Tibial artery (tissue), 4 donors: ENCODE measurements at regions not wholly inside any gene's neighbourhood (a gene's known extent, or its start where the extent isn't known, plus 50 kb on each side); places are given as distances from the start of the nearest gene placed in this dataset.

ENCODE experiments used
- DNase-seq, 2 donors: peaks; one replicate each; pipeline ENCODE4 v3.0.0-alpha.2; 2019
- H3K27ac ChIP-seq, 2 donors: fragments of 200-600 bp; sonication (generic) in 1 of 2; 1 replicate in 1 of 2; 2 replicates in 1 of 2; pipeline ENCODE4 v1.5.1; 2018 to 2019; ENCODE audit warnings: mild to moderate bottlenecking in 1 of 2
- H3K27me3 ChIP-seq, 2 donors: fragments of 200-600 bp; sonication (generic) in 1 of 2; one replicate each; pipeline versions ENCODE4 v1.5.1 to v1.6.0; 2016 to 2019
- H3K36me3 ChIP-seq, 3 donors: fragments of 200-600 bp; sonication (generic) in 2 of 3; one replicate each; pipeline ENCODE4 v1.5.1; 2016 to 2019; ENCODE audit warnings: mild to moderate bottlenecking in 2 of 3
- H3K4me1 ChIP-seq, 4 donors: fragments of 200-600 bp; sonication (generic) in 2 of 4; 1 replicate in 3 of 4; 2 replicates in 1 of 4; pipeline ENCODE4 v1.5.1; 2016 to 2019
- H3K4me3 ChIP-seq, 2 donors: fragments of 200-600 bp; sonication (generic) in 1 of 2; 1 replicate in 1 of 2; 2 replicates in 1 of 2; pipeline ENCODE4 v1.5.1; 2018 to 2019; ENCODE audit warnings: mild to moderate bottlenecking in 2 of 2
- H3K9me3 ChIP-seq, 3 donors: fragments of 200-600 bp; sonication (generic) in 1 of 3; one replicate each; pipeline ENCODE4 v1.5.1; 2016 to 2019
- intact Hi-C: fragments of 100-400 bp; cut with DNase I; formaldehyde crosslinking; loops from one replicate; pipeline ENCODE4 v1.15.0; 2023; ENCODE audit warnings: low total_unique reads
- TF ChIP-seq, protein P1 (sequence below), 2 experiments: fragments of 200-600 bp in 1 of 2; fragments of 450-650 bp in 1 of 2; IDR thresholded peaks; one replicate each; pipeline ENCODE4 v1.5.1; 2017 to 2019; ENCODE audit warnings: antibody characterized with exemption in 2 of 2, mild to moderate bottlenecking in 1 of 2, moderate library complexity in 1 of 2

DNA sequence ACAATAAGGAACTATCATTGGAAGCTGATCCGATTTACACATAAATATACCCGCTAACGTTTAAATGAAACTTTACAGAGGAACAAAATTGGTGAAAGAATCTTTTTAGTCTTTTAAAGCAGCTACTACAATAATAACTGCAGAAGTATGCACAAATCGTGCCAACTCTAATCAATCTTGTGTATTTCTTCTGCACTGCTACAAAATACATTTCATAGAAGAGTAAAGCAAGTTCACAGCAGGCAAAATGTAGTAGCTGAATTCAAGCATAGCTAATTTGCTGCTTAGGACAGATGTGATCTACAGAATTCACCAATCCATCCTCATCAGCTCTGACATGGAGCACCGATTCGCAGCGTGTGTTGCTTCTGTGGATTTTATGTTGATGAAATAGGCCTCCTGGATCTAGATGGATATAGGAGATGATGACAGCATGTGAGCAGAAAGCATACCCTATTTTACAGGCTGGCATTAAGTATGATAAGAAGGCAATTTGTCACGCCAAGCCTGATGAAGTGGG, 367.3 kb upstream of the FGF13 start:
- no peak for DNase-seq
- H3K27ac ChIP-seq = no peak overlapping the region
- H3K9me3 ChIP-seq = no peaks in the 10 kb centered on the region
- intact Hi-C loops = no loop called here
- H3K36me3 ChIP-seq = no peaks in the 10 kb centered on the region
- no peaks in the 10 kb centered on the region for H3K4me1 ChIP-seq
- H3K4me3 ChIP-seq = no peak overlapping the region
- no peaks in the 10 kb centered on the region for H3K27me3 ChIP-seq
- TF ChIP-seq, protein P1, sequence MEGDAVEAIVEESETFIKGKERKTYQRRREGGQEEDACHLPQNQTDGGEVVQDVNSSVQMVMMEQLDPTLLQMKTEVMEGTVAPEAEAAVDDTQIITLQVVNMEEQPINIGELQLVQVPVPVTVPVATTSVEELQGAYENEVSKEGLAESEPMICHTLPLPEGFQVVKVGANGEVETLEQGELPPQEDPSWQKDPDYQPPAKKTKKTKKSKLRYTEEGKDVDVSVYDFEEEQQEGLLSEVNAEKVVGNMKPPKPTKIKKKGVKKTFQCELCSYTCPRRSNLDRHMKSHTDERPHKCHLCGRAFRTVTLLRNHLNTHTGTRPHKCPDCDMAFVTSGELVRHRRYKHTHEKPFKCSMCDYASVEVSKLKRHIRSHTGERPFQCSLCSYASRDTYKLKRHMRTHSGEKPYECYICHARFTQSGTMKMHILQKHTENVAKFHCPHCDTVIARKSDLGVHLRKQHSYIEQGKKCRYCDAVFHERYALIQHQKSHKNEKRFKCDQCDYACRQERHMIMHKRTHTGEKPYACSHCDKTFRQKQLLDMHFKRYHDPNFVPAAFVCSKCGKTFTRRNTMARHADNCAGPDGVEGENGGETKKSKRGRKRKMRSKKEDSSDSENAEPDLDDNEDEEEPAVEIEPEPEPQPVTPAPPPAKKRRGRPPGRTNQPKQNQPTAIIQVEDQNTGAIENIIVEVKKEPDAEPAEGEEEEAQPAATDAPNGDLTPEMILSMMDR (IDR thresholded peaks at IDR 0.05) = no peak

DNA sequence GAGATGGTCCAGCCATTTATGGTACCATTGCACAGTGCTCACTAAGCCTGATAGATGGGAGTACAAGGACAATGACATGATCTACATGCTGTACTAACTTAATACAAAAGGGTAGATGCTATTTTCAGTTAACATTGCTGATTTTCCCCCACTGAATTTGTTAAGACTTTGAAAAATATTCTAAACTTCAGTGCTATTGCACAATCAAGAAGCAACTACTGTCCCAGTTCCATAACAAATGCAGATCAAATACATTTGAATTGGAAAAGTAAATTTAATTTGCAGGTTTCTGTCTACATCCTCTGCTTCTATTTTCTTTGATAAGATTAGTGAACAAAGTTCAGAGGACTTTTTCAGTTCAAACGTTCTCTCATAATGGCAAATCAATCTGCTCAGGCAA, 366.8 kb upstream of the FGF13 start:
- Histone ChIP-seq H3K27me3 (no peaks in the 10 kb centered on the region), H3K9me3 (no peaks in the 10 kb centered on the region), H3K27ac (no peak overlapping the region), H3K4me1 (no peaks in the 10 kb centered on the region), H3K4me3 (no peak overlapping the region), H3K36me3 (no peaks in the 10 kb centered on the region)
- intact Hi-C loops = no loop called here
- TF ChIP-seq, protein P1 (IDR thresholded peaks at IDR 0.05) = no peak
- DNase-seq = no peak

DNA sequence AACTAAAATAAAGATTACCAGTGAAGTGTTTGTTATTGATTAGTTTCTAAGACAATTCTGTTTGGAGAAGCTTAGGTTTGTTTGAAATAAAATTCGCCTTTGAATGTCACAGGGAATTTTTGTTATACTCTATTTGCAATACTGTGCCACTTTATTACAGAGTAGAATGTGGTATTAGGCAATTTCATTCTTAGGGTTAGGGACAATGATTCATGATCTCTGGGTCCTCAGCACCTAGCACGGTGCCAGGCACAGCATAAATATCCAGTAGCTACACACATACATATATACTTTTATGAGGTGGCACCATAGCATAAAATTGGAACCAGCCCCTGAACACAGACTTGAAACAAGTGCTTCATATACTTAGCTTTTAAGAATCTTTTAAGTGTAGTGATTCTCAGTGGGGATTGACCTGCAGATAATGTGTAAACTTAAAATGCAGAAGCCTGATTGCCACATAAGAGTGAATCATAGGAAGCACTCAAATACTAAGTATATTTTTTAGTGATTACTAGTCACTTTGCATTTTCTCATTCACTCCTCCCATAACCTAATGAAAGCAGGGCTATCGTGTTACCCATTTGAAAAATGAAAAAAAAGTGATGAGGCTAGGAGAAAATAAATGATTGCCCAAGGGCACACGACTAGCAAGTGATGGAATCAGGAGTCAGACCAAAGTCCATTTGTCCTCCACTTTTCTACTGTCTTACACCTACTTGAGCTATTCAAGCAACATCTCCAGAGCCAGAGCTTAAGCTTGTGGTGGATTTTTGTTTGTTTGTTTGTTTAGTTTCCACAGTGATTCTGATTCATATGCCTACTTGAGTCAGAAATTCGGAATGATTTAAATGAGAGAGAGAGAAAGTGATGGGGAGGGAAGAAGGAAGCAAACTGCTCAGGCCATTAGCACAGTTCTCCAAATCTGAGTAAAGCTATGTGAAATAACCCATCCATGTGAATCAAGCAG, 366.0 kb upstream of the FGF13 start:
- TF ChIP-seq, protein P1 (IDR thresholded peaks at IDR 0.05) = no peak

DNA sequence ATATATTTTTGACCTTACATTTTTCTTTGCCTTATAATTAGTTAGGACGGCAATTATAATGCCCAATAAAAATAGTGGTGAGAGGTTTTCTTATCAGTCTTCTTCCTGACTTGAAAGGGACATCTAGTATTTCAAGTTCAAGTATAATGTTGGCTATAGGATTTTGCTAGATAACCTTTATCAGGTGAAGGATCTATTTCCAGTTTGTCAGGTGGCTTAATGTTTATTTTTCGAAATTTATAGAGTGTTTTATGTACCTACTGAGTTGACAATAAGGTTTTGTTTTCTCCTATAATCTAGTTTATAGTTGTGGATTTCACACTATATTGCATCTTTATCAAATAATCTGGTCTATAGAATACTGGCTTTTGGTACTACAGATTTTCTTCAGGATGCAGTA, 351.8 kb upstream of the FGF13 start:
- no peaks in the 10 kb centered on the region for H3K36me3 ChIP-seq
- TF ChIP-seq, protein P1 (IDR thresholded peaks at IDR 0.05) = no peak
- H3K4me3 ChIP-seq = no peak overlapping the region
- DNase-seq = no peak
- no peaks in the 10 kb centered on the region for H3K27me3 ChIP-seq
- no peaks in the 10 kb centered on the region for H3K4me1 ChIP-seq
- no peak overlapping the region for H3K27ac ChIP-seq
- intact Hi-C loops = no loop called here
- H3K9me3 ChIP-seq = no peaks in the 10 kb centered on the region

More for the DNA sequence above, 366.0 kb upstream of the FGF13 start:
- Histone ChIP-seq H3K27ac (no peak overlapping the region), H3K4me3 (no peak overlapping the region), H3K27me3 (no peaks in the 10 kb centered on the region), H3K4me1 (no peaks in the 10 kb centered on the region), H3K36me3 (no peaks in the 10 kb centered on the region), H3K9me3 (no peaks in the 10 kb centered on the region)
- intact Hi-C loops = no loop called here
- DNase-seq = no peak

DNA sequence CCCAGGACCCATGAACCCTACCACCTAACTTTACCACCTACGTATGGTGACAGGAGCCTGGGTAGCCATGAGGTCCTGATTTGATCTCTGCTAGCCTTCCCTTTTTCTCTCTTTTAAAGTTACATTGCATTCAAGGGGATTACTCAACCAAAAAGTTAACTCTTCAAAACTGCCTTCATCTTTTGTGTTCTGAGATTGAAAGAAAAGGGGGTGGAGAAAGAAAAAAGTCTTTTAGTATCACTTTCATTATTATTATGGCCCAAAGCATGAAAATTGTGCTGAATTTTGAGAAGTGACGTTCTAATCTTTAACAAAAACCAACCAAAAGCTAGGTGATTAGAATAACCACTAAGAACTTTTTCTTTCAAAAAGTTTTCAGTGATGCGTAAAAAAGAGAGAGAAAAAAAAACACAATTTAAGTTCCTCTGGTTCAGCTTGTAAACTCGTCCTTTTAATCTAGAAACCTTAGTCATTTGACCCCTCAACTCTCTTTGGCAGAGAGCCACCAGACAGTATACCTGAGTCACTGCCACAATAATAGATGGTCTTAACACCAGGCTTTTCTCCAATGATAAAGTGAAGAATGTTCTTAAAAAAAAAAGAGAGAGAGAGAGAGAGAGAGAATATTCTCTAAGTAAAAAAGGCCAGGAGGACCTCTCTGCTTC, 347.4 kb upstream of the FGF13 start:
- H3K4me1 ChIP-seq = no peaks in the 10 kb centered on the region
- no peak for DNase-seq
- no peaks in the 10 kb centered on the region for H3K9me3 ChIP-seq
- intact Hi-C loops = no loop called here
- no peak overlapping the region for H3K27ac ChIP-seq
- H3K4me3 ChIP-seq = no peak overlapping the region
- H3K27me3 ChIP-seq = no peaks in the 10 kb centered on the region
- H3K36me3 ChIP-seq = no peaks in the 10 kb centered on the region
- TF ChIP-seq, protein P1 (IDR thresholded peaks at IDR 0.05) = no peak
